Suppressor macrophage treated with lipopolysaccharide for 4 hours (primary cell): ENCODE measurements at regions not wholly inside any gene's neighbourhood (a gene's known extent, or its start where the extent isn't known, plus 50 kb on each side); places are given as distances from the start of the nearest gene placed in this dataset.

ENCODE experiments used
- DNase-seq: peaks from one replicate; pipeline ENCODE4 v3.0.0-alpha.2; 2020

DNA sequence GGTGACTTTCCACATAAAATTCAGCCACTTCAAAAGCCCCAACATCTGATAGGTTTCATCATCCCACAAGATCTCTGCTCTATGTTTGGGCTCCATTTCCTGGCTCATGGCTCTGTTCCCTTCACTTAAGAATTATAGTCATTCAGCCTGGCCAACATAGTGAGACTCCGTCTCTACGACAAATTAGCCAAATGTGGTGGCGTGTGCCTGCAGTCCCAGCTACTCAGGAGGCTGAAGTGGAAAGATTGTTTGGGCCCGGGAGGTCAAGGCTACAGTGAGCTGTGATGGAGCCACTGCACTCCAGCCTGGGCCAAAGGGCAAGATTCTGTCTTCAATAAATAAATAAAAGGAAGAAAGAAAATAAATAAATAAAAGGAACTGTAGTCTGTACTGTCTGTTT, 57.9 kb upstream of the CTSV start:
- DNase-seq: no peak

DNA sequence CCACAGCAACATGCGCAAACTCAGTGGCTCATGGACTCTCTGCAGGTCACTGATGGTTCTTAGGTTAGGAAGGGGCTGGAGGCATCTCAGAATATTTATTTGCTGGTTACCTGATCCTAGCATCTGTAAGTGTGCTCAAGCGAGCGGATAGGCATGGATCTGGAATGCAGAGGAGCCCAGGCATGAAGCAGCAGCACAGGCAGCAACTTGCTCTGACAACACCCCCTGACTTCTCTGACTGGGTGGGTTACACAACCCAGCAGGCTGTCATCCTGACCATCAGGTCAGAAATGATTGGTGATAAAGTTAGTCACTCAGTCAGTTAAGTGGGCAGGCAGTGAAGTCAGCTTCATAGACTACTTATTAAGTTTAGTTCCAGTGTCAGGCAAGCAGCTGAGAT, 50.4 kb upstream of the CTSV start:
- peak; percentile 9 for DNase-seq
